ENCODE measurements at regions not wholly inside any gene's neighbourhood (a gene's known extent, or its start where the extent isn't known, plus 50 kb on each side); places are given as distances from the start of the nearest gene placed in this dataset.

- no peak for TF ChIP-seq CTCF (conservative IDR thresholded peaks at IDR 0.05)
- no peak for TF ChIP-seq ZFX (IDR thresholded peaks at IDR 0.05)
Observed at GRCh38 chr20:58098571-58098970, 129.9 kb downstream of the ANKRD60 start.
